Esophagus squamous epithelium (tissue), 5 donors: ENCODE measurements at regions not wholly inside any gene's neighbourhood (a gene's known extent, or its start where the extent isn't known, plus 50 kb on each side); places are given as distances from the start of the nearest gene placed in this dataset.

Experiments
- DNase-seq: peaks from one replicate; lab custom pipeline; 2025; lab: John Stamatoyannopoulos, UW
- H3K27ac ChIP-seq, 4 donors: fragments of 200-600 bp; sonication (generic); one replicate each; pipeline ENCODE4 v1.5.1; 2016 to 2019; ENCODE audit warnings: mild to moderate bottlenecking in 1 of 4
- H3K27me3 ChIP-seq, 4 donors: fragments of 200-600 bp; sonication (generic); 1 replicate in 3 of 4; 2 replicates in 1 of 4; pipeline versions ENCODE4 v1.5.1 to v1.6.0; 2017 to 2021; ENCODE audit warnings: antibody characterized with exemption in 1 of 4
- H3K36me3 ChIP-seq, 3 donors: fragments of 200-600 bp; sonication (generic); one replicate each; pipeline ENCODE4 v1.5.1; 2016 to 2019
- H3K4me1 ChIP-seq, 3 donors: fragments of 200-600 bp; sonication (generic); one replicate each; pipeline ENCODE4 v1.5.1; 2017 to 2019
- H3K4me3 ChIP-seq, 4 donors: fragments of 200-600 bp; sonication (generic); 1 replicate in 3 of 4; 2 replicates in 1 of 4; pipeline ENCODE4 v1.5.1; 2016 to 2019; ENCODE audit warnings: mild to moderate bottlenecking in 2 of 4, moderate library complexity in 1 of 4
- H3K9me3 ChIP-seq, 3 donors: fragments of 200-600 bp; sonication (generic); one replicate each; pipeline ENCODE4 v1.5.1; 2016 to 2019
- CTCF ChIP-seq, 6 experiments: fragments of 450-650 bp in 4 of 6; fragments of 200-600 bp in 2 of 6; sonication (generic) in 2 of 6; IDR thresholded peaks; one replicate each; pipeline ENCODE4 v1.5.1; 2016 to 2019; ENCODE audit warnings: antibody characterized with exemption in 6 of 6, mild to moderate bottlenecking in 4 of 6, moderate library complexity in 4 of 6
- POLR2A ChIP-seq, 4 donors: fragments of 450-650 bp; IDR thresholded peaks; one replicate each; pipeline ENCODE4 v1.6.1; 2017; ENCODE audit warnings: antibody characterized with exemption in 4 of 4, mild to moderate bottlenecking in 4 of 4, moderate library complexity in 3 of 4
- WGBS, 2 donors: methylation state at CpG; one replicate each; pipeline ENCODE4 v1.1.5; 2018; 5-methylcytosine and 5-hydroxymethylcytosine counted together
- intact Hi-C: fragments of 100-400 bp; cut with DNase I; formaldehyde crosslinking; loops from one replicate; pipeline ENCODE4 v1.15.0; 2022
- donor health status: DM: yes; HTN: yes; CAD: no.

GRCh38 chr5:113755516-113755915, 242.0 kb downstream of the YTHDC2 start:
- TF ChIP-seq CTCF (IDR thresholded peaks at IDR 0.05) (no peak), POLR2A (IDR thresholded peaks at IDR 0.05) (no peak)
- 63 to 67% methylated on average over 3 of the region's 3 CpGs for WGBS, 2 donors

DNA sequence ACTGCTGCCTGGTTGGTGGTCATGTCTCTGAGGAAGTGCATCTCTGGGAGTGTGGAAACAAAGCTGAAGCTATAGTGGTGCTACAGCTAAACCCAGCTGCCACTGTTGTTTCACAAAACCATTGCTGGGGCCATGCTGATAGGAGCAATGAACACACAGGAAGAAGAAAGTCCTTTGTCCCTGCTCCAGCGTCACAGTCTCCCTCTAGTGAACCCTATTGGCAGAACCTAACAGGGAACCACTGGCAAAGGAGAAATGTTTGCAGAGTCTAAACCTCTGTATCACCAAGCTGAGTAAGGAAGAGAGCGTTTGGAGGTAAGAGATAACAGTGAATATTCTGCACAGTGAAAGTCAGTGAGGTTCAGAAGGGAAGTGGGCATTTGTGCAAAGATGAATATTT, 244.0 kb downstream of the YTHDC2 start:
- no peaks in the 10 kb centered on the region for H3K27me3 ChIP-seq

More at GRCh38 chr5:113755516-113755915, 242.0 kb downstream of the YTHDC2 start:
- no peaks in the 10 kb centered on the region for H3K27me3 ChIP-seq
- intact Hi-C loops = no loop called here
- no peaks in the 10 kb centered on the region for H3K4me1 ChIP-seq
- no peak overlapping the region for H3K27ac ChIP-seq
- H3K36me3 ChIP-seq = no peaks in the 10 kb centered on the region
- H3K4me3 ChIP-seq = no peak overlapping the region
- H3K9me3 ChIP-seq = no peaks in the 10 kb centered on the region
- DNase-seq = no peak

DNA sequence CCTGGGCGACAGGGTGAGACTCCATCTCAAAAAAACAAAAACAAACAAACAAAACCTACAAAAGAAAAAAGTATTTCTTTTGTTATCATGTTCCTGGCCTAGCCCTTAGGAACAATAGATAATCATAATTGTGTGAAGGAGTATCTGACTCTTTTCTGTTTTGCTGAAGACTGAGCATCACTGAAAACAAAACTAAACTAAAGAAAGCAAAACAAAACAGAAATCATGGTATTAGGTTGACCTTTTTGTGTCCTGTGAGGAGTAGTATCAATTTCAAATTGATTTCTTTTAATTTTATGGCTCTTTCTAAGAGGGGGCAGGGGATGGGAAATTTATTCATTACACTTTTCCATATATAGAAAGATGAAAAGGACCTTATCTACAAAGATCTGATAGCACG, 246.0 kb downstream of the YTHDC2 start:
- TF ChIP-seq CTCF (IDR thresholded peaks at IDR 0.05) (no peak), POLR2A (IDR thresholded peaks at IDR 0.05) (no peak)
- DNase-seq = no peak
- Histone ChIP-seq H3K4me1 (no peaks in the 10 kb centered on the region), H3K4me3 (no peak overlapping the region), H3K9me3 (no peaks in the 10 kb centered on the region), H3K27ac (no peak overlapping the region), H3K27me3 (no peaks in the 10 kb centered on the region), H3K36me3 (no peaks in the 10 kb centered on the region)
- 35 to 42% methylated on average over 2 of the region's 2 CpGs for WGBS, 2 donors
- intact Hi-C loops = no loop called here

More for the DNA sequence above, 244.0 kb downstream of the YTHDC2 start:
- H3K4me1 ChIP-seq = no peaks in the 10 kb centered on the region
- H3K9me3 ChIP-seq = no peaks in the 10 kb centered on the region
- no peaks in the 10 kb centered on the region for H3K36me3 ChIP-seq
- no peak overlapping the region for H3K27ac ChIP-seq
- TF ChIP-seq CTCF (IDR thresholded peaks at IDR 0.05) (no peak), POLR2A (IDR thresholded peaks at IDR 0.05) (no peak)
- 65 to 80% methylated on average over 2 of the region's 2 CpGs for WGBS, 2 donors
- intact Hi-C loops = no loop called here
- DNase-seq = no peak
- no peak overlapping the region for H3K4me3 ChIP-seq

DNA sequence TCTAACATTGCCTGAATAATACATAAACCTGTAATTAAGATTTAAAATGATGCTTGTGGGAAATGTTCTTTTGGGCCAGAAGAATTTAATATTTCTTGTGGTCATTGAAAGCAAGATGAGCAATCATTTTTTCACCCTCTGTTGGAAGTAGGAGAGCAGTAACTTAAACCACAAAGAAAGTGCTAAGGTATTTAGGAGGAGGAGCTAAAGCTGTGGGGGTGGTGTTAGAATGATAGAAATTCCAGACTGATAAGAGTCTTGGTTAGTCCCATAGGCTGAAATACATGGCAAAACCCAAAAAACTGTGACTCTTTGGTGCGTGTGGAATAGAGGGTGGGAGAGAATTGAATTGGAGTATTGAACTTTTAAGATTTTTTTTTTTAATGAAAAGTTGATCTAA, 247.0 kb downstream of the YTHDC2 start:
- WGBS, 2 donors = 50 to 57% methylated on average over 1 of the region's 1 CpG
- H3K4me3 ChIP-seq = no peak overlapping the region
- DNase-seq = no peak

DNA sequence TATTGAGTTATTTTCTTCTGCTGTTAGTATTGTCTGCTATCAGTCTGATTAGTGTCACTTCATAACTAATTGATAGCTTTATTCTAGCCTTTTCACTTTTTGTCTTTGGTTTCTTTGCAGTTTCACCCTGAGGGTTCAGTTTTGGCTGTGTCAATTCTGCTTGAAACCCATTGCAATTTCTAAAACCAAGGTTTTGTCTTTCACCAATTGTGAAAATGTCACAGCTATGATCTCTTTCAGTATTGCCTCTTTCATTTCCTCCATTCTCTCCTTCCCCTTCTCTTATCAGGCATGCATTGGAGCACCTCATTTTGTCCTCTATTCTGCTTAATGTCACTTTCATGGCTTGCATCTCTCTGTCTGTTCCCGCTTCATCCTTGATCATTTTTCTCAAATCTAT, 248.1 kb downstream of the YTHDC2 start:
- Histone ChIP-seq H3K27me3 (no peaks in the 10 kb centered on the region), H3K27ac (no peak overlapping the region), H3K9me3 (peaks cover 0 to 3% (median 0%) of the 10 kb centered on the region in 3 donors), H3K36me3 (no peaks in the 10 kb centered on the region), H3K4me3 (no peak overlapping the region), H3K4me1 (no peaks in the 10 kb centered on the region)
- no peak for DNase-seq
- 62 to 78% methylated on average over 1 of the region's 1 CpG for whole genome bisulfite sequencing, 2 donors
- no peak for TF ChIP-seq POLR2A (IDR thresholded peaks at IDR 0.05)
- no peak for TF ChIP-seq CTCF (IDR thresholded peaks at IDR 0.05)
- intact Hi-C loops = no loop called here

More for the DNA sequence above, 247.0 kb downstream of the YTHDC2 start:
- Histone ChIP-seq H3K36me3 (no peaks in the 10 kb centered on the region), H3K27ac (no peak overlapping the region), H3K27me3 (no peaks in the 10 kb centered on the region), H3K9me3 (no peaks in the 10 kb centered on the region), H3K4me1 (no peaks in the 10 kb centered on the region)
- TF ChIP-seq CTCF (IDR thresholded peaks at IDR 0.05) = no peak
- intact Hi-C loops = no loop called here
